ENCODE measurements at regions not wholly inside any gene's neighbourhood (a gene's known extent, or its start where the extent isn't known, plus 50 kb on each side); places are given as distances from the start of the nearest gene placed in this dataset.

DNA sequence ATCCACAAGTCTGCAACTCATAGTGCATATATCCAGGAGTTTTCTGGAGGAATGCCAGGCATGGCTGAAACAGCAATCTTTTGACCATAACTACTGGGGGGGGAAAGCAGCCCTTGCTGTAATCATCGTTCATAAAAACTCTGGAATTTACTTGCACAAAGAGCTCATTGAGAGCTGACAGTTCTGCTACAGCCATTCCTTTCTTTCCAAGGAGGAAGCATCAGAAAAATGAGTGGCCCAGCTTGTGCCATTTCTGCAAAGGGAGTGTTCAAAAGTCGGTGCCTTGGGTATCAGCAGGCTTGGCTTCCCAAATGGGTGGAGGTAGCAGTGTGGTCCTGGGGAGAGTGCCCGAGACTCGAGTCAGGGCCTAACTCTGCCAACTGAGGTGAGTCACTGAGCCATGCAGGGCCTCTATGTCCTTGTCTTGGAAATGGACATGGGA lies 101.5 kb downstream of the GCNT1 start:
- no peak for TF ChIP-seq RELA (CRISPR knock-in tag; IDR thresholded peaks at IDR 0.05; ENCODE audit: borderline replicate concordance)
- TF ChIP-seq ATF3 (CRISPR knock-in tag; conservative IDR thresholded peaks at IDR 0.05): no peak
- TF ChIP-seq NR3C1 (CRISPR knock-in tag; conservative IDR thresholded peaks at IDR 0.05; ENCODE audit: low read depth): no peak
- TF ChIP-seq, protein P1, sequence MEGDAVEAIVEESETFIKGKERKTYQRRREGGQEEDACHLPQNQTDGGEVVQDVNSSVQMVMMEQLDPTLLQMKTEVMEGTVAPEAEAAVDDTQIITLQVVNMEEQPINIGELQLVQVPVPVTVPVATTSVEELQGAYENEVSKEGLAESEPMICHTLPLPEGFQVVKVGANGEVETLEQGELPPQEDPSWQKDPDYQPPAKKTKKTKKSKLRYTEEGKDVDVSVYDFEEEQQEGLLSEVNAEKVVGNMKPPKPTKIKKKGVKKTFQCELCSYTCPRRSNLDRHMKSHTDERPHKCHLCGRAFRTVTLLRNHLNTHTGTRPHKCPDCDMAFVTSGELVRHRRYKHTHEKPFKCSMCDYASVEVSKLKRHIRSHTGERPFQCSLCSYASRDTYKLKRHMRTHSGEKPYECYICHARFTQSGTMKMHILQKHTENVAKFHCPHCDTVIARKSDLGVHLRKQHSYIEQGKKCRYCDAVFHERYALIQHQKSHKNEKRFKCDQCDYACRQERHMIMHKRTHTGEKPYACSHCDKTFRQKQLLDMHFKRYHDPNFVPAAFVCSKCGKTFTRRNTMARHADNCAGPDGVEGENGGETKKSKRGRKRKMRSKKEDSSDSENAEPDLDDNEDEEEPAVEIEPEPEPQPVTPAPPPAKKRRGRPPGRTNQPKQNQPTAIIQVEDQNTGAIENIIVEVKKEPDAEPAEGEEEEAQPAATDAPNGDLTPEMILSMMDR (IDR thresholded peaks at IDR 0.05): no peak
- TF ChIP-seq ZNF281 (CRISPR knock-in tag; IDR thresholded peaks at IDR 0.05): no peak
- TF ChIP-seq ETV6 (CRISPR knock-in tag; IDR thresholded peaks at IDR 0.05): no peak
